H9 (cell line): ENCODE measurements at regions not wholly inside any gene's neighbourhood (a gene's known extent, or its start where the extent isn't known, plus 50 kb on each side); places are given as distances from the start of the nearest gene placed in this dataset.
A peak's percentile ranks its signal among the peaks of the same experiment; 100 is the strongest.

Experiments used
- DNase-seq: peaks from one replicate; pipeline ENCODE4 v3.0.0-alpha.2; 2017
- H2AFZ ChIP-seq: one replicate; pipeline ENCODE4 v1.6.1; 2013; ENCODE audit warnings: mild to moderate bottlenecking, low read length, control low read depth, moderate library complexity
- H2AK5ac ChIP-seq: 2 replicates; pipeline ENCODE4 v1.6.1; 2013; ENCODE audit warnings: low read length, control low read depth, mixed read lengths; ENCODE audit not compliant: insufficient read length
- H2BK120ac ChIP-seq: one replicate; pipeline ENCODE4 v1.6.1; 2013; ENCODE audit warnings: low read depth, mild to moderate bottlenecking, low read length, control low read depth, inconsistent platforms; ENCODE audit not compliant: poor library complexity, severe bottlenecking
- H2BK12ac ChIP-seq: 2 replicates; pipeline ENCODE4 v1.6.1; 2013; ENCODE audit warnings: low read length, control low read depth, mixed read lengths, low read depth; ENCODE audit not compliant: insufficient read length
- H2BK15ac ChIP-seq: 2 replicates; pipeline ENCODE4 v1.6.1; 2013; ENCODE audit warnings: low read depth, low read length, control low read depth
- H2BK20ac ChIP-seq: one replicate; pipeline ENCODE4 v1.6.1; 2013; ENCODE audit warnings: low read depth, mild to moderate bottlenecking, low read length, control low read depth, inconsistent platforms; ENCODE audit not compliant: poor library complexity, severe bottlenecking
- H2BK5ac ChIP-seq: 2 replicates; pipeline ENCODE4 v1.6.1; 2013; ENCODE audit warnings: low read length, control low read depth, mixed read lengths; ENCODE audit not compliant: insufficient read length
- H3K14ac ChIP-seq: 2 replicates; pipeline ENCODE4 v1.6.1; 2013; ENCODE audit warnings: low read length, control low read depth; ENCODE audit not compliant: insufficient read depth
- H3K18ac ChIP-seq: 2 replicates; pipeline ENCODE4 v1.6.1; 2013; ENCODE audit warnings: low read depth, mild to moderate bottlenecking, mixed read lengths, low read length, control low read depth; ENCODE audit not compliant: insufficient read length
- H3K23ac ChIP-seq: 2 replicates; pipeline ENCODE4 v1.6.1; 2013; ENCODE audit warnings: low read length, control low read depth, mixed read lengths, low read depth; ENCODE audit not compliant: insufficient read length
- H3K23me2 ChIP-seq: 2 replicates; pipeline ENCODE4 v1.6.1; 2013; ENCODE audit warnings: low read depth, mild to moderate bottlenecking, mixed read lengths, low read length, control low read depth; ENCODE audit not compliant: insufficient read length, poor library complexity, severe bottlenecking
- H3K27ac ChIP-seq: 2 replicates; pipeline ENCODE4 v1.5.1; 2013; ENCODE audit warnings: low read length, control low read depth, mixed read lengths, low read depth; ENCODE audit not compliant: insufficient read length
- H3K27me3 ChIP-seq: 2 replicates; pipeline ENCODE4 v1.6.1; 2013; ENCODE audit warnings: low read length, control low read depth, inconsistent platforms; ENCODE audit not compliant: insufficient read depth
- H3K4ac ChIP-seq: 2 replicates; pipeline ENCODE4 v1.6.1; 2013; ENCODE audit warnings: low read depth, mild to moderate bottlenecking, control low read depth, inconsistent platforms, low read length, moderate library complexity
- H3K4me1 ChIP-seq: 2 replicates; pipeline ENCODE4 v1.6.1; 2013; ENCODE audit warnings: low read length, control low read depth, inconsistent platforms; ENCODE audit not compliant: insufficient read depth
- H3K4me2 ChIP-seq: 2 replicates; pipeline ENCODE4 v1.6.1; 2013; ENCODE audit warnings: low read length, control low read depth, mixed read lengths; ENCODE audit not compliant: insufficient read length, insufficient read depth
- H3K56ac ChIP-seq: 2 replicates; pipeline ENCODE4 v1.6.1; 2013; ENCODE audit warnings: low read depth, mild to moderate bottlenecking, mixed read lengths, low read length, control low read depth; ENCODE audit not compliant: insufficient read length
- H3K79me1 ChIP-seq: 2 replicates; pipeline ENCODE4 v1.6.1; 2013; ENCODE audit warnings: low read depth, mild to moderate bottlenecking, moderate library complexity, low read length, control low read depth, inconsistent platforms; ENCODE audit not compliant: insufficient read depth, poor library complexity, severe bottlenecking
- H3K79me2 ChIP-seq: 2 replicates; pipeline ENCODE4 v1.6.1; 2013; ENCODE audit warnings: low read length, control low read depth, inconsistent platforms; ENCODE audit not compliant: insufficient read depth
- H3K9ac ChIP-seq: 2 replicates; pipeline ENCODE4 v1.6.1; 2013; ENCODE audit warnings: low read length, control low read depth, mixed read lengths; ENCODE audit not compliant: insufficient read length; ENCODE audit errors: extremely low read depth
- H3K9me3 ChIP-seq: one replicate; pipeline ENCODE4 v1.6.1; 2013; ENCODE audit warnings: low read depth, low read length, inconsistent platforms; ENCODE audit not compliant: control insufficient read depth
- H3T11ph ChIP-seq: one replicate; pipeline ENCODE4 v1.6.1; 2013; ENCODE audit warnings: mild to moderate bottlenecking, low read length, control low read depth, inconsistent platforms
- H4K20me1 ChIP-seq: one replicate; pipeline ENCODE4 v1.6.1; 2013; ENCODE audit not compliant: control insufficient read depth, insufficient read length, insufficient read depth
- H4K5ac ChIP-seq: 2 replicates; pipeline ENCODE4 v1.6.1; 2013; ENCODE audit warnings: low read depth, mild to moderate bottlenecking, mixed read lengths, low read length, control low read depth; ENCODE audit not compliant: insufficient read length
- H4K8ac ChIP-seq: replicated peaks from 2 replicates; pipeline ENCODE4 v1.6.1; 2013; ENCODE audit warnings: low read length, control low read depth, mixed read lengths, low read depth; ENCODE audit not compliant: insufficient read length
- H4K91ac ChIP-seq: 2 replicates; pipeline ENCODE4 v1.6.1; 2013; ENCODE audit warnings: low read depth, mild to moderate bottlenecking, moderate library complexity, mixed read lengths, low read length, control low read depth; ENCODE audit not compliant: insufficient read length
- H3K27ac Mint-ChIP-seq, 3 experiments: 2 replicates in 2 of 3; 3 replicates in 1 of 3; pipeline ENCODE4 v1.8.0; 2020 to 2021; ENCODE audit warnings: mixed read lengths in 3 of 3, mild to moderate bottlenecking in 1 of 3, moderate library complexity in 1 of 3
- H3K27me3 Mint-ChIP-seq: 2 replicates; pipeline ENCODE4 v1.8.0; 2021; ENCODE audit warnings: low read depth, mild to moderate bottlenecking, moderate library complexity, mixed read lengths
- H3K36me3 Mint-ChIP-seq, 3 experiments: 2 replicates in 2 of 3; 3 replicates in 1 of 3; pipeline ENCODE4 v1.8.0; 2020 to 2021; ENCODE audit warnings: low read depth in 3 of 3, mixed read lengths in 3 of 3; ENCODE audit not compliant: insufficient read depth in 1 of 3
- H3K4me1 Mint-ChIP-seq, 2 experiments: 2 replicates each; pipeline ENCODE4 v1.8.0; 2020; ENCODE audit warnings: mixed read lengths in 2 of 2
- H3K4me3 Mint-ChIP-seq, 2 experiments: 2 replicates in 1 of 2; 3 replicates in 1 of 2; pipeline ENCODE4 v1.8.0; 2020 to 2021; ENCODE audit warnings: mild to moderate bottlenecking in 2 of 2, mixed read lengths in 2 of 2, moderate library complexity in 1 of 2
- H3K9me3 Mint-ChIP-seq, 2 experiments: 2 replicates in 1 of 2; 3 replicates in 1 of 2; pipeline ENCODE4 v1.8.0; 2020; ENCODE audit warnings: mild to moderate bottlenecking in 2 of 2, mixed read lengths in 2 of 2, moderate library complexity in 1 of 2
- CTCF ChIP-seq: fragments of 200-600 bp; sonication (generic); conservative IDR thresholded peaks from 3 replicates; pipeline ENCODE4 v1.8.0; 2021; ENCODE audit warnings: antibody characterized with exemption, mild to moderate bottlenecking
- WGBS: extraction: QIAGEN DNeasy Blood & Tissue Kit; methylation state at CpG from one replicate; pipeline ENCODE4 v1.1.7; 2013; ENCODE audit warnings: missing lambda C conversion rate, low lambda C conversion rate, mixed read lengths; ENCODE audit not compliant: insufficient read length; ENCODE audit errors: extremely low coverage; 5-methylcytosine and 5-hydroxymethylcytosine counted together

- Histone ChIP-seq H3K18ac (no peak overlapping the region), H3K56ac (no peak overlapping the region), H4K91ac (no peak overlapping the region), H2BK15ac (no peak overlapping the region), H3K4ac (no peak overlapping the region), H2BK5ac (no peak overlapping the region), H2BK20ac (no peak overlapping the region), H3K27me3 (no peaks in the 10 kb centered on the region), H3K14ac (no peak overlapping the region), H3K9me3 (no peaks in the 10 kb centered on the region), H3K23me2 (no peaks in the 10 kb centered on the region), H3K9ac (no peak overlapping the region), H3T11ph (no peak overlapping the region), H3K4me2 (no peak overlapping the region), H4K8ac (no peak overlapping the region), H3K23ac (no peak overlapping the region), H2AFZ (no peak overlapping the region), H3K79me1 (no peaks in the 10 kb centered on the region), H4K5ac (no peak overlapping the region), H2BK12ac (no peak overlapping the region), H3K79me2 (no peaks in the 10 kb centered on the region), H4K20me1 (no peaks in the 10 kb centered on the region), H3K27ac (no peak overlapping the region), H2BK120ac (no peak overlapping the region), H3K4me1 (peaks cover under 1% of the 10 kb centered on the region; the same call in 1 of the 2 replicates), H2AK5ac (no peak overlapping the region)
- no peak for TF ChIP-seq CTCF
- no CpG with 5 or more reads among the region's 2 CpGs for WGBS
- Mint-ChIP-seq H3K27ac (no peak overlapping the region), H3K36me3 (no peaks in the 10 kb centered on the region), H3K9me3 (peaks cover 0 to 2% of the 10 kb centered on the region in 2 experiments; a peak in 1 of 5 replicates), H3K27me3 (peaks cover 8% of the 10 kb centered on the region), H3K4me3 (no peak overlapping the region), H3K4me1 (peaks cover 11 to 20% of the 10 kb centered on the region in 2 experiments)
- DNase-seq = peak; percentile 13
Observed at GRCh38 chr12:131353376-131353775, 357.5 kb upstream of the SFSWAP start.
